ENCODE measurements at regions not wholly inside any gene's neighbourhood (a gene's known extent, or its start where the extent isn't known, plus 50 kb on each side); places are given as distances from the start of the nearest gene placed in this dataset.
A peak's percentile ranks its signal among the peaks of the same experiment; 100 is the strongest.

- DNase-seq (ENCODE audit: low read depth in 1 of 2, low spot score in 2 of 2) (no peak), FAIRE-seq (no peak)
- Histone ChIP-seq H2BK20ac (ENCODE audit: low read length) (no peak overlapping the region), H4K8ac (ENCODE audit: extremely low read depth, insufficient read depth, low read length) (no peak overlapping the region), H2BK5ac (ENCODE audit: low read depth, low read length) (no peak overlapping the region), H3K9me3 (ENCODE audit: insufficient read depth in 2 of 2, low read depth in 1 of 2, low read length in 1 of 2) (no peaks in the 10 kb centered on the region), H2BK15ac (ENCODE audit: low read length) (no peak overlapping the region), H3K56ac (replicated peaks; ENCODE audit: insufficient read length, low read depth, low read length) (no peak overlapping the region), H4K20me1 (replicated peaks in 1 of 2; ENCODE audit: control insufficient read depth in 1 of 2, insufficient read depth in 2 of 2, low read length in 2 of 2) (peaks cover 0 to 2% of the 10 kb centered on the region in 2 experiments), H2BK120ac (replicated peaks; ENCODE audit: low read depth, low read length) (no peak overlapping the region), H2AFZ (ENCODE audit: low read length) (no peak overlapping the region), H4K91ac (replicated peaks; ENCODE audit: insufficient read length, low read length) (no peak overlapping the region), H3K23me2 (ENCODE audit: low read depth, low read length) (no peaks in the 10 kb centered on the region; the same call in 1 of the 2 replicates), H3K4me3 (ENCODE audit: extremely low read depth in 1 of 4, insufficient read depth in 2 of 4, low read depth in 3 of 4, low read length in 4 of 4) (no peak overlapping the region), H3K4me2 (ENCODE audit: insufficient read depth in 1 of 2, low read depth in 2 of 2, low read length in 2 of 2) (no peak overlapping the region), H3K36me3 (ENCODE audit: control insufficient read depth in 2 of 4, insufficient read depth in 4 of 4, low read length in 3 of 4) (no peaks in the 10 kb centered on the region), H3K27me3 (replicated peaks in 1 of 4; ENCODE audit: control insufficient read depth in 3 of 4, extremely low read depth in 1 of 4, insufficient read depth in 3 of 4, low read length in 3 of 4) (no peaks in the 10 kb centered on the region), H3K9ac (replicated peaks in 1 of 4; ENCODE audit: extremely low read depth in 1 of 4, low read depth in 3 of 4, low read length in 3 of 4) (no peak overlapping the region), H3K23ac (ENCODE audit: insufficient read length) (no peak overlapping the region), H3K79me1 (ENCODE audit: low read depth, low read length) (no peaks in the 10 kb centered on the region; the same call in none of the 2 replicates), H3K18ac (ENCODE audit: extremely low read depth, low read length) (no peak overlapping the region), H3K4ac (replicated peaks; ENCODE audit: insufficient read length, low read depth, low read length) (no peak overlapping the region), H4K5ac (ENCODE audit: insufficient read length, low read depth, low read length) (no peak overlapping the region), H3K27ac (ENCODE audit: low read depth, low read length) (no peak overlapping the region), H3K14ac (ENCODE audit: insufficient read length) (no peak overlapping the region), H3K79me2 (ENCODE audit: control insufficient read depth in 1 of 2, insufficient read depth in 2 of 2, low read length in 2 of 2) (peaks cover 0 to 73% of the 10 kb centered on the region in 2 experiments; a peak in 3 of 4 replicates), H2BK12ac (ENCODE audit: low read depth, low read length) (no peak overlapping the region), H3K4me1 (replicated peaks in 1 of 4; ENCODE audit: control insufficient read depth in 3 of 4, insufficient read depth in 4 of 4, low read length in 3 of 4) (peaks cover 0 to 4% (median 2%) of the 10 kb centered on the region in 4 experiments; a peak in 3 of 7 replicates), H2AK5ac (ENCODE audit: low read depth, low read length) (no peak overlapping the region)
- WGBS, 2 experiments (ENCODE audit: extremely low coverage in 1 of 2, insufficient coverage in 1 of 2, insufficient read length in 1 of 2, insufficient replicate concordance in 2 of 2, low coverage in 1 of 2, low lambda C conversion rate in 2 of 2, missing lambda C conversion rate in 1 of 2): 87% methylated on average over 6 of the region's 6 CpGs; no CpG with 5 or more reads in 1 of the 2 experiments
- TF ChIP-seq RAD21 (IDR thresholded peaks at IDR 0.05 in 1 of 2, conservative IDR thresholded peaks at IDR 0.05 in 1 of 2; ENCODE audit: low read depth in 2 of 2, low read length in 2 of 2) (peak in 1 of 2 experiments; percentile 8; a peak in 1 of 4 replicates), CREB1 (IDR thresholded peaks at IDR 0.05) (no peak), CTCF (IDR thresholded peaks at IDR 0.05; ENCODE audit: control extremely low read depth in 1 of 3, insufficient read depth in 1 of 3, low read depth in 1 of 3, low read length in 3 of 3) (peak in 2 of 3 experiments; percentile 19 to 20; a peak in 2 of 4 replicates)
- ChIA-PET CTCF (ENCODE audit: partially characterized antibody) (interaction anchor here (0.9 to 2.2 kb wide), 3 partner anchors 8 to 142 kb away, joined by 3 to 12 read pairs (median 3); no protein-coding TSS in a partner anchor), POLR2A (ENCODE audit: partially characterized antibody) (interaction anchor here (1.2 kb wide), 1 partner anchor 28 kb away, joined by 3 read pairs; no protein-coding TSS in a partner anchor)
Observed at GRCh38 chr6:144338474-144338873, 53.3 kb downstream of the UTRN start.

Measured in H1 (cell line).